A549 (cell line): ENCODE measurements at regions not wholly inside any gene's neighbourhood (a gene's known extent, or its start where the extent isn't known, plus 50 kb on each side); places are given as distances from the start of the nearest gene placed in this dataset.

Source experiments
- ATAC-seq, 2 experiments: fragments of 200-7000 bp in 1 of 2; fragments of >200 bp in 1 of 2; cut with Nextera tagmentation in 1 of 2; cut with Tn5 transposase in 1 of 2; 3 replicates each; pipeline versions ENCODE4 v1.8.0 to v1.9.1; 2018 to 2020; ENCODE audit warnings: mild to moderate bottlenecking in 1 of 2, moderate library complexity in 1 of 2
- CTCF ChIA-PET: fragments of 300-600 bp; sonication (Branson Sonifier 250); formaldehyde crosslinking; extraction: SDS; loops from one replicate; lab custom pipeline; 2021; ENCODE audit warnings: antibody characterized with exemption, inconsistent platforms; lab: Yijun Ruan, JAX
- POLR2A ChIA-PET: fragments of 350-600 bp; formaldehyde crosslinking; extraction: SDS; loops from one replicate; lab custom pipeline; 2021; ENCODE audit warnings: antibody characterized with exemption, inconsistent platforms; lab: Yijun Ruan, JAX
- DNase-seq, 2 experiments: peaks; one replicate each; pipeline versions ENCODE4 v3.0.0 to v3.0.0-alpha.2; 2011 to 2016; ENCODE audit warnings: low read depth in 1 of 2, low spot score in 1 of 2
- FAIRE-seq: peaks from 2 replicates; lab custom pipeline; 2011; peaks lifted over from hg19 to GRCh38; lab: Jason Lieb, UNC
- H3K27ac ChIP-seq, 2 experiments: fragments of >200 bp; sonication (Bioruptor Twin); formaldehyde crosslinking; 3 replicates each; pipeline ENCODE4 v1.5.1; 2016 to 2017
- H3K4me1 ChIP-seq: fragments of >200 bp; sonication (Bioruptor Twin); formaldehyde crosslinking; 3 replicates; pipeline ENCODE4 v1.6.1; 2016
- H3K4me2 ChIP-seq: fragments of >200 bp; sonication (Bioruptor Twin); formaldehyde crosslinking; 3 replicates; pipeline ENCODE4 v1.6.1; 2016
- H3K4me3 ChIP-seq: fragments of >200 bp; sonication (Bioruptor Twin); formaldehyde crosslinking; 3 replicates; pipeline ENCODE4 v1.5.1; 2016
- H3K9me3 ChIP-seq: fragments of >200 bp; sonication (Bioruptor Twin); formaldehyde crosslinking; 3 replicates; pipeline ENCODE4 v1.6.1; 2016
- BCL3 ChIP-seq: fragments of >200 bp; sonication (Bioruptor Twin); formaldehyde crosslinking; IDR thresholded peaks from 3 replicates; pipeline ENCODE4 v1.6.1; 2016
- CEBPB ChIP-seq, 2 experiments: fragments of >200 bp in 1 of 2; sonication (Bioruptor Twin) in 1 of 2; formaldehyde crosslinking in 1 of 2; IDR thresholded peaks; 2 replicates each; pipeline ENCODE4 v1.6.1; 2012 to 2016
- CHD4 ChIP-seq: fragments of 200-600 bp; sonication (generic); IDR thresholded peaks from 2 replicates; pipeline ENCODE4 v1.6.1; 2016; ENCODE audit warnings: antibody characterized with exemption, mild to moderate bottlenecking, borderline replicate concordance
- EHF ChIP-seq: fragments of 250-450 bp; sonication (Bioruptor Pico); IDR thresholded peaks from 2 replicates; pipeline ENCODE4 v1.5.0; 2020; ENCODE audit warnings: mild to moderate bottlenecking
- EHMT2 ChIP-seq: fragments of 200-600 bp; sonication (generic); IDR thresholded peaks from 2 replicates; pipeline ENCODE4 v1.6.1; 2016; ENCODE audit warnings: antibody characterized with exemption, low read depth, mild to moderate bottlenecking, moderate library complexity
- FOSB ChIP-seq: fragments of 250-450 bp; sonication (Bioruptor Pico); IDR thresholded peaks from 2 replicates; pipeline ENCODE4 v1.5.0; 2020; ENCODE audit warnings: mild to moderate bottlenecking, moderate library complexity
- FOXS1 ChIP-seq: fragments of 250-450 bp; sonication (Bioruptor Pico); IDR thresholded peaks from 2 replicates; pipeline ENCODE4 v1.5.0; 2020; ENCODE audit warnings: mild to moderate bottlenecking, moderate library complexity
- GATA3 ChIP-seq: IDR thresholded peaks from 2 replicates; pipeline ENCODE4 v1.6.1; 2012; ENCODE audit warnings: borderline replicate concordance
- HDAC2 ChIP-seq: fragments of 200-600 bp; sonication (generic); IDR thresholded peaks from 2 replicates; pipeline ENCODE4 v1.6.1; 2016
- HOXA7 ChIP-seq: fragments of 250-450 bp; sonication (Bioruptor Pico); IDR thresholded peaks from 2 replicates; pipeline ENCODE4 v1.5.0; 2020; ENCODE audit warnings: mild to moderate bottlenecking, moderate library complexity
- HOXB5 ChIP-seq: fragments of 250-450 bp; sonication (Bioruptor Pico); IDR thresholded peaks from 2 replicates; pipeline ENCODE4 v1.5.0; 2020; ENCODE audit warnings: mild to moderate bottlenecking, moderate library complexity
- JUNB ChIP-seq: fragments of >200 bp; sonication (Bioruptor Twin); formaldehyde crosslinking; IDR thresholded peaks from 2 replicates; pipeline ENCODE4 v1.6.1; 2016
- MAFK ChIP-seq: fragments of 450-650 bp; IDR thresholded peaks from 2 replicates; pipeline ENCODE4 v1.6.1; 2014; ENCODE audit not compliant: partially characterized antibody
- NPAS2 ChIP-seq: fragments of 250-450 bp; sonication (Bioruptor Pico); IDR thresholded peaks from 2 replicates; pipeline ENCODE4 v1.8.0; 2022; ENCODE audit warnings: mild to moderate bottlenecking, moderate library complexity, borderline replicate concordance
- PBX3 ChIP-seq: IDR thresholded peaks from 2 replicates; pipeline ENCODE4 v1.6.1; 2012
- POLR2A ChIP-seq: IDR thresholded peaks from 2 replicates; pipeline ENCODE4 v1.6.1; 2012; ENCODE audit warnings: mild to moderate bottlenecking, low read length
- POLR2AphosphoS2 ChIP-seq: conservative IDR thresholded peaks from 2 replicates; pipeline ENCODE4 v1.6.1; 2012; ENCODE audit warnings: low read length, improper control_type of control experiment, inconsistent platforms
- RAD21 ChIP-seq, 2 experiments: fragments of >200 bp in 1 of 2; sonication (Bioruptor Twin) in 1 of 2; formaldehyde crosslinking in 1 of 2; IDR thresholded peaks in 1 of 2; conservative IDR thresholded peaks in 1 of 2; 2 replicates in 1 of 2; 3 replicates in 1 of 2; pipeline ENCODE4 v1.6.1; 2012 to 2018; ENCODE audit warnings: inconsistent platforms in 1 of 2
- ZFP36 ChIP-seq: fragments of 450-650 bp; IDR thresholded peaks from 2 replicates; pipeline ENCODE4 v1.6.1; 2014; ENCODE audit warnings: borderline replicate concordance; ENCODE audit not compliant: partially characterized antibody
- ZSCAN20 ChIP-seq: fragments of 250-450 bp; sonication (Bioruptor Pico); IDR thresholded peaks from 2 replicates; pipeline ENCODE4 v1.8.0; 2022; ENCODE audit warnings: mild to moderate bottlenecking, moderate library complexity
- WGBS: methylation state at CpG from one replicate; pipeline ENCODE4 v1.1.6; 2017; ENCODE audit errors: missing lambda C conversion rate; 5-methylcytosine and 5-hydroxymethylcytosine counted together
- TF ChIP-seq, protein P1 (sequence below): fragments of 450-650 bp; IDR thresholded peaks from 2 replicates; pipeline ENCODE4 v1.6.1; 2014; ENCODE audit warnings: antibody characterized with exemption
- TF ChIP-seq, protein P2 (sequence below): IDR thresholded peaks from 2 replicates; pipeline ENCODE4 v1.6.1; 2012; ENCODE audit warnings: low read depth, borderline replicate concordance
- TF ChIP-seq, protein P3 (sequence below): fragments of >200 bp; sonication (Bioruptor Twin); formaldehyde crosslinking; IDR thresholded peaks from 2 replicates; pipeline ENCODE4 v1.6.1; 2016
- TF ChIP-seq, protein P4 (sequence below): fragments of 250-450 bp; sonication (Bioruptor Pico); IDR thresholded peaks from 2 replicates; pipeline ENCODE4 v1.5.0; 2020; ENCODE audit warnings: low read depth, mild to moderate bottlenecking, moderate library complexity
- TF ChIP-seq, protein P5 (sequence below): fragments of 250-450 bp; sonication (Bioruptor Pico); IDR thresholded peaks from 2 replicates; pipeline ENCODE4 v1.5.0; 2021; ENCODE audit warnings: mild to moderate bottlenecking, moderate library complexity, borderline replicate concordance

DNA sequence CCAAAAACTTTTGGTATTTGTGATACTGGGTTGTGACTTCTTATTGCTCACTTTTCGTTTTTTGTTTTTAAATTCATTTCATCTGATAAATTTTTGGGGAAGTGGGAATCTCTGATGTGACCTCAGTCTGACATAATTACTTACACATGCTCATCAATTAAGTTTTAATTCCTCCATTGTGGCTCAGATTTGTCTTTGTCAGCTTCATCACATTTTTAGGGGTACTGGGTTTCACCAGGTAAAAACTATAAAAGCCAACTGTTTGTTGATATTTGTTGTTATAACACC lies 425.3 kb upstream of the TGFBR2 start:
- H3K27ac ChIP-seq = no peak overlapping the region
- ChIA-PET POLR2A (no interaction called here), CTCF (interaction anchor here (0.6 to 2.0 kb wide), 4 partner anchors 11 to 574 kb away, joined by 3 to 5 read pairs (median 4); no protein-coding TSS in a partner anchor)
- WGBS = 55% methylated on average over 1 of the region's 1 CpG
- H3K4me3 ChIP-seq = no peak overlapping the region
- FAIRE-seq (no peak), ATAC-seq (no peak), DNase-seq (no peak)
- H3K4me2 ChIP-seq = no peak overlapping the region
- H3K4me1 ChIP-seq = no peaks in the 10 kb centered on the region
- no peaks in the 10 kb centered on the region for H3K9me3 ChIP-seq
- TF ChIP-seq PBX3 = no peak
- TF ChIP-seq HDAC2 = no peak
- TF ChIP-seq CEBPB (IDR thresholded peaks at IDR 0.05) = no peak
- no peak for TF ChIP-seq POLR2AphosphoS2
- no peak for TF ChIP-seq NPAS2 (CRISPR knock-in tag)
- no peak for TF ChIP-seq CHD4
- TF ChIP-seq EHMT2 = no peak
- TF ChIP-seq ZFP36 = no peak
- TF ChIP-seq EHF (CRISPR knock-in tag) = no peak
- TF ChIP-seq FOSB (CRISPR knock-in tag) = no peak
- TF ChIP-seq BCL3 = no peak
- TF ChIP-seq, protein P1, sequence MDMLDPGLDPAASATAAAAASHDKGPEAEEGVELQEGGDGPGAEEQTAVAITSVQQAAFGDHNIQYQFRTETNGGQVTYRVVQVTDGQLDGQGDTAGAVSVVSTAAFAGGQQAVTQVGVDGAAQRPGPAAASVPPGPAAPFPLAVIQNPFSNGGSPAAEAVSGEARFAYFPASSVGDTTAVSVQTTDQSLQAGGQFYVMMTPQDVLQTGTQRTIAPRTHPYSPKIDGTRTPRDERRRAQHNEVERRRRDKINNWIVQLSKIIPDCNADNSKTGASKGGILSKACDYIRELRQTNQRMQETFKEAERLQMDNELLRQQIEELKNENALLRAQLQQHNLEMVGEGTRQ = no peak
- no peak for TF ChIP-seq MAFK

DNA sequence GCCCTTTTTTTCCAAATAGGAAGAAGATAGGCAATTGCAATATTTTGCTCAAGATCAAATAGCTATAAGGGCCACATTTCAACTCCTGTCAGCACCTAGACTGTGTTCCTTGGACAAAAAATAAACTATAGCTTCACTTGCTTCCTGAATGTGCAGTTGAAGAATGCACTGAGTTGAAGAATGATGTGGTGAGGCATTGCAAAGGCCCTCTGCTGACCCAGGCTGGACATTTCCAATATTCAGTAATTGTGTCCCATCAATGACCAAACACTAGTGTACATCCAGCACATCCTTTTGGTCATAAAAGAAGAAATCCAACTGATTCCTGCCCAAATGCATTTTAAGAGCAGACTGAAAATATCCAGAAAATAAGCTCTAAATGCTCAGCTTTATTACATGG lies 424.8 kb upstream of the TGFBR2 start:
- ATAC-seq (no peak), DNase-seq (no peak)
- TF ChIP-seq FOXS1 (CRISPR knock-in tag) (no peak), BCL3 (no peak), HOXA7 (CRISPR knock-in tag) (no peak), POLR2AphosphoS2 (no peak), GATA3 (no peak), HOXB5 (CRISPR knock-in tag) (no peak), JUNB (no peak), ZSCAN20 (CRISPR knock-in tag) (no peak), RAD21 (conservative IDR thresholded peaks at IDR 0.05 in 1 of 2, IDR thresholded peaks at IDR 0.05 in 1 of 2) (no peak), FOSB (CRISPR knock-in tag) (no peak), POLR2A (no peak)
- TF ChIP-seq, protein P2, sequence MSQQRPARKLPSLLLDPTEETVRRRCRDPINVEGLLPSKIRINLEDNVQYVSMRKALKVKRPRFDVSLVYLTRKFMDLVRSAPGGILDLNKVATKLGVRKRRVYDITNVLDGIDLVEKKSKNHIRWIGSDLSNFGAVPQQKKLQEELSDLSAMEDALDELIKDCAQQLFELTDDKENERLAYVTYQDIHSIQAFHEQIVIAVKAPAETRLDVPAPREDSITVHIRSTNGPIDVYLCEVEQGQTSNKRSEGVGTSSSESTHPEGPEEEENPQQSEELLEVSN = no peak
- TF ChIP-seq, protein P3, sequence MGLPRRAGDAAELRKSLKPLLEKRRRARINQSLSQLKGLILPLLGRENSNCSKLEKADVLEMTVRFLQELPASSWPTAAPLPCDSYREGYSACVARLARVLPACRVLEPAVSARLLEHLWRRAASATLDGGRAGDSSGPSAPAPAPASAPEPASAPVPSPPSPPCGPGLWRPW = no peak
- TF ChIP-seq, protein P4, sequence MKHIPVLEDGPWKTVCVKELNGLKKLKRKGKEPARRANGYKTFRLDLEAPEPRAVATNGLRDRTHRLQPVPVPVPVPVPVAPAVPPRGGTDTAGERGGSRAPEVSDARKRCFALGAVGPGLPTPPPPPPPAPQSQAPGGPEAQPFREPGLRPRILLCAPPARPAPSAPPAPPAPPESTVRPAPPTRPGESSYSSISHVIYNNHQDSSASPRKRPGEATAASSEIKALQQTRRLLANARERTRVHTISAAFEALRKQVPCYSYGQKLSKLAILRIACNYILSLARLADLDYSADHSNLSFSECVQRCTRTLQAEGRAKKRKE (CRISPR knock-in tag) = no peak
- TF ChIP-seq, protein P5, sequence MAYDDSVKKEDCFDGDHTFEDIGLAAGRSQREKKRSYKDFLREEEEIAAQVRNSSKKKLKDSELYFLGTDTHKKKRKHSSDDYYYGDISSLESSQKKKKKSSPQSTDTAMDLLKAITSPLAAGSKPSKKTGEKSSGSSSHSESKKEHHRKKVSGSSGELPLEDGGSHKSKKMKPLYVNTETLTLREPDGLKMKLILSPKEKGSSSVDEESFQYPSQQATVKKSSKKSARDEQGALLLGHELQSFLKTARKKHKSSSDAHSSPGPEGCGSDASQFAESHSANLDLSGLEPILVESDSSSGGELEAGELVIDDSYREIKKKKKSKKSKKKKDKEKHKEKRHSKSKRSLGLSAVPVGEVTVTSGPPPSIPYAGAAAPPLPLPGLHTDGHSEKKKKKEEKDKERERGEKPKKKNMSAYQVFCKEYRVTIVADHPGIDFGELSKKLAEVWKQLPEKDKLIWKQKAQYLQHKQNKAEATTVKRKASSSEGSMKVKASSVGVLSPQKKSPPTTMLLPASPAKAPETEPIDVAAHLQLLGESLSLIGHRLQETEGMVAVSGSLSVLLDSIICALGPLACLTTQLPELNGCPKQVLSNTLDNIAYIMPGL = no peak
- TF ChIP-seq, all 56 proteins: peak for 0
- FAIRE-seq = no peak
- ChIA-PET POLR2A (interaction anchor here (0.6 kb wide), 1 partner anchor 1327 kb away, joined by 3 read pairs; no protein-coding TSS in a partner anchor), CTCF (interaction anchor here (0.6 to 2.0 kb wide), 5 partner anchors 12 to 573 kb away, joined by 3 to 5 read pairs (median 3); no protein-coding TSS in a partner anchor)
- H3K4me1 ChIP-seq = no peaks in the 10 kb centered on the region
- H3K27ac ChIP-seq = no peak overlapping the region
- H3K4me3 ChIP-seq = no peak overlapping the region
- no peak overlapping the region for H3K4me2 ChIP-seq
- H3K9me3 ChIP-seq = no peaks in the 10 kb centered on the region
